HepG2 (cell line): ENCODE measurements at regions not wholly inside any gene's neighbourhood (a gene's known extent, or its start where the extent isn't known, plus 50 kb on each side); places are given as distances from the start of the nearest gene placed in this dataset.

Experiments used
- ATAC-seq: fragments of 200-7000 bp; cut with Tn5 transposase; 3 replicates; pipeline ENCODE4 v1.9.1; 2020; ENCODE audit warnings: mild to moderate bottlenecking, moderate library complexity
- BruUV-seq: library from RNA; stranded (reverse); fragments of 400-500 nt; replicated peaks from 2 replicates; lab custom pipeline; 2021; lab: Mats Ljungman, UMichigan
- CTCF ChIA-PET: fragments of 300-600 bp; formaldehyde crosslinking; extraction: SDS; loops from one replicate; lab custom pipeline; 2021; ENCODE audit warnings: low total read pairs, inconsistent platforms, low intra/inter-chr PET ratio; lab: Yijun Ruan, JAX
- POLR2A ChIA-PET: fragments of 350-600 bp; sonication (Branson Sonifier 250); formaldehyde crosslinking; loops from one replicate; lab custom pipeline; 2020; ENCODE audit warnings: antibody characterized with exemption, inconsistent platforms; lab: Yijun Ruan, JAX
- DNase-seq: peaks from one replicate; pipeline ENCODE4 v3.0.0-alpha.2; 2015; ENCODE audit warnings: low spot score
- FAIRE-seq: peaks from 3 replicates; lab custom pipeline; 2011; peaks lifted over from hg19 to GRCh38; lab: Jason Lieb, UNC
- H2AFZ ChIP-seq: one replicate; pipeline ENCODE4 v1.6.1; 2011; ENCODE audit warnings: low read length, inconsistent platforms
- H3K27ac ChIP-seq: fragments of 300-600 bp; 3 replicates; pipeline ENCODE4 v1.8.0; 2011; ENCODE audit warnings: mixed run types, mild to moderate bottlenecking, mixed read lengths, low read length, inconsistent platforms; ENCODE audit not compliant: insufficient read depth; ENCODE audit errors: extremely low read length
- H3K27me3 ChIP-seq, 2 experiments: fragments of 200-600 bp in 1 of 2; 2 replicates in 1 of 2; 3 replicates in 1 of 2; pipeline versions ENCODE4 v1.6.0 to v1.8.0; 2011; ENCODE audit warnings: low read length in 2 of 2, mild to moderate bottlenecking in 2 of 2, moderate library complexity in 2 of 2, inconsistent platforms in 1 of 2; ENCODE audit not compliant: insufficient read depth in 2 of 2, control insufficient read depth in 1 of 2
- H3K36me3 ChIP-seq, 2 experiments: fragments of 200-600 bp in 1 of 2; replicated peaks in 1 of 2; 2 replicates in 1 of 2; 3 replicates in 1 of 2; pipeline versions ENCODE4 v1.5.1 to v1.8.0; 2011; ENCODE audit warnings: low read length in 2 of 2, inconsistent platforms in 1 of 2; ENCODE audit not compliant: insufficient read depth in 2 of 2, control insufficient read depth in 1 of 2
- H3K4me1 ChIP-seq: 2 replicates; pipeline ENCODE4 v1.5.1; 2012; ENCODE audit warnings: low read length, inconsistent platforms; ENCODE audit not compliant: insufficient read depth
- H3K4me2 ChIP-seq: 2 replicates; pipeline ENCODE4 v1.6.0; 2011; ENCODE audit warnings: low read depth, low read length, inconsistent platforms
- H3K4me3 ChIP-seq, 3 experiments: fragments of 200-600 bp in 1 of 3; sonication (generic), shearing (Covaris generic) in 1 of 3; replicated peaks in 1 of 3; 2 replicates each; pipeline ENCODE4 v1.5.1; 2011 to 2016; ENCODE audit warnings: low read length in 3 of 3, inconsistent platforms in 2 of 3, low read depth in 2 of 3, mild to moderate bottlenecking in 2 of 3, control low read depth in 1 of 3, mixed read lengths in 1 of 3; ENCODE audit not compliant: insufficient read depth in 1 of 3
- H3K79me2 ChIP-seq: one replicate; pipeline ENCODE4 v1.6.1; 2011; ENCODE audit warnings: low read length, inconsistent platforms; ENCODE audit not compliant: insufficient read depth
- H3K9ac ChIP-seq: 2 replicates; pipeline ENCODE4 v1.6.0; 2011; ENCODE audit warnings: mild to moderate bottlenecking, low read depth, low read length, inconsistent platforms; ENCODE audit not compliant: insufficient read depth
- H3K9me3 ChIP-seq: 2 replicates; pipeline ENCODE4 v1.5.1; 2012; ENCODE audit warnings: mild to moderate bottlenecking, low read length
- H4K20me1 ChIP-seq: 2 replicates; pipeline ENCODE4 v1.6.0; 2011; ENCODE audit warnings: inconsistent platforms, mild to moderate bottlenecking, low read length, moderate library complexity; ENCODE audit not compliant: insufficient read depth
- CCAR2 ChIP-seq: fragments of 200-400 bp; formaldehyde crosslinking; optimal IDR thresholded peaks from 2 replicates; pipeline ENCODE3; 2018; ENCODE audit warnings: low read depth, mild to moderate bottlenecking, low read length, moderate library complexity
- CEBPZ ChIP-seq: IDR thresholded peaks from 2 replicates; pipeline ENCODE4 v1.6.1; 2012; ENCODE audit warnings: low read length, improper control_type of control experiment
- EEA1 ChIP-seq: sonication (generic); formaldehyde crosslinking; IDR thresholded peaks from 2 replicates; pipeline ENCODE4 v1.5.1; 2020; ENCODE audit warnings: mild to moderate bottlenecking, missing genetic modification reagents, borderline replicate concordance
- ISX ChIP-seq: sonication (generic); formaldehyde crosslinking; conservative IDR thresholded peaks from 2 replicates; pipeline ENCODE4 v1.5.0; 2020; ENCODE audit warnings: missing genetic modification reagents
- NR1H2 ChIP-seq: sonication (generic); formaldehyde crosslinking; IDR thresholded peaks from 2 replicates; pipeline ENCODE4 v1.8.1; 2022; ENCODE audit warnings: low read depth, missing genetic modification reagents, borderline replicate concordance
- RORA ChIP-seq: sonication (generic); formaldehyde crosslinking; IDR thresholded peaks from 2 replicates; pipeline ENCODE4 v1.5.0; 2020; ENCODE audit warnings: mild to moderate bottlenecking, missing genetic modification reagents, moderate library complexity
- SIN3B ChIP-seq: fragments of 150-350 bp; IDR thresholded peaks from 2 replicates; pipeline ENCODE4 v1.6.1; 2014; ENCODE audit warnings: low read length
- SNAPC5 ChIP-seq: sonication (generic); formaldehyde crosslinking; IDR thresholded peaks from 2 replicates; pipeline ENCODE4 v1.8.1; 2023; ENCODE audit warnings: mild to moderate bottlenecking, missing genetic modification reagents, borderline replicate concordance
- TARDBP ChIP-seq: sonication (generic); formaldehyde crosslinking; IDR thresholded peaks from 2 replicates; pipeline ENCODE4 v1.8.0; 2022; ENCODE audit warnings: mild to moderate bottlenecking, missing genetic modification reagents
- TRIM24 ChIP-seq: sonication (generic); formaldehyde crosslinking; IDR thresholded peaks from 2 replicates; pipeline ENCODE4 v1.8.0; 2022; ENCODE audit warnings: mild to moderate bottlenecking, missing genetic modification reagents
- ZBTB7B ChIP-seq: sonication (generic); formaldehyde crosslinking; IDR thresholded peaks from 2 replicates; pipeline ENCODE4 v1.4.0; 2020; ENCODE audit warnings: missing genetic modification reagents
- ZGPAT ChIP-seq: IDR thresholded peaks from 2 replicates; pipeline ENCODE4 v1.6.1; 2016; ENCODE audit warnings: mild to moderate bottlenecking
- ZNF12 ChIP-seq: sonication (generic); formaldehyde crosslinking; IDR thresholded peaks from 2 replicates; pipeline ENCODE4 v1.5.0; 2020; ENCODE audit warnings: missing genetic modification reagents
- ZNF317 ChIP-seq: sonication (generic); formaldehyde crosslinking; IDR thresholded peaks from 2 replicates; pipeline ENCODE4 v1.5.0; 2020; ENCODE audit warnings: mild to moderate bottlenecking, missing genetic modification reagents
- ZNF44 ChIP-seq: sonication (generic); formaldehyde crosslinking; IDR thresholded peaks from 2 replicates; pipeline ENCODE4 v1.5.1; 2020; ENCODE audit warnings: mild to moderate bottlenecking, missing genetic modification reagents
- ZNF781 ChIP-seq: sonication (generic); formaldehyde crosslinking; IDR thresholded peaks from 2 replicates; pipeline ENCODE4 v1.5.1; 2020; ENCODE audit warnings: borderline replicate concordance, mild to moderate bottlenecking, missing genetic modification reagents; ENCODE audit errors: not compliant biosample characterization
- ZNF792 ChIP-seq: IDR thresholded peaks from 2 replicates; pipeline ENCODE4 v1.6.1; 2016
- WGBS: methylation state at CpG from one replicate; pipeline ENCODE4 v1.1.6; 2017; ENCODE audit warnings: low lambda C conversion rate; 5-methylcytosine and 5-hydroxymethylcytosine counted together
- in situ Hi-C: cut with HindIII; loops from 2 replicates; pipeline ENCODE4 v1.10.0; 2017; ENCODE audit warnings: low pct_unique_long_range_greater_than_20kb; ENCODE audit not compliant: extremely low pct_ligation_motif_present
- intact Hi-C: fragments of 100-400 bp; cut with micrococcal nuclease; formaldehyde crosslinking; loops from one replicate; pipeline ENCODE4 v1.10.0; 2022; ENCODE audit not compliant: unreplicated experiment

- no peak overlapping the region for H3K9ac ChIP-seq
- peaks cover 29% of the 10 kb centered on the region for H3K9me3 ChIP-seq
- TF ChIP-seq ZNF12 (CRISPR knock-in tag) (no peak), ZNF792 (CRISPR knock-in tag) (no peak), ZNF44 (CRISPR knock-in tag) (no peak), ZGPAT (CRISPR knock-in tag) (no peak), ZNF781 (no peak), ZBTB7B (CRISPR knock-in tag) (no peak), EEA1 (CRISPR knock-in tag) (no peak), SNAPC5 (CRISPR knock-in tag) (no peak), TRIM24 (CRISPR knock-in tag) (no peak), ZNF317 (CRISPR knock-in tag) (no peak), NR1H2 (CRISPR knock-in tag) (no peak), ISX (no peak), CCAR2 (no peak), SIN3B (no peak), TARDBP (no peak), RORA (CRISPR knock-in tag) (no peak), CEBPZ (no peak)
- H3K79me2 ChIP-seq, result no peaks in the 10 kb centered on the region
- no TSS peak for BruUV-seq
- WGBS, result 73% methylated on average over 8 of the region's 8 CpGs
- H3K27me3 ChIP-seq, result peaks cover 0 to 15% of the 10 kb centered on the region in 2 experiments; a peak in 3 of 5 replicates
- H4K20me1 ChIP-seq, result no peaks in the 10 kb centered on the region
- H3K4me1 ChIP-seq, result no peaks in the 10 kb centered on the region
- ATAC-seq, result no peak
- no peak overlapping the region for H2AFZ ChIP-seq
- DNase-seq, result no peak
- intact Hi-C loops (no loop called here), in situ Hi-C loops (no loop called here)
- H3K36me3 ChIP-seq, result no peaks in the 10 kb centered on the region
- H3K4me2 ChIP-seq, result no peak overlapping the region
- no peak overlapping the region for H3K27ac ChIP-seq
- CTCF ChIA-PET, result no interaction called here
- POLR2A ChIA-PET, result no interaction called here
- H3K4me3 ChIP-seq, result no peak overlapping the region
- no peak for FAIRE-seq
Measured at GRCh38 chr20:24363031-24363430, 106.4 kb upstream of the SYNDIG1 start.
